ENCODE measurements at regions not wholly inside any gene's neighbourhood (a gene's known extent, or its start where the extent isn't known, plus 50 kb on each side); places are given as distances from the start of the nearest gene placed in this dataset.
"Not testable (repeated sequence)": the region's sequence is repeated elsewhere in the genome, so short reads cannot be mapped to it uniquely, and the experiment has no call there.

DNA sequence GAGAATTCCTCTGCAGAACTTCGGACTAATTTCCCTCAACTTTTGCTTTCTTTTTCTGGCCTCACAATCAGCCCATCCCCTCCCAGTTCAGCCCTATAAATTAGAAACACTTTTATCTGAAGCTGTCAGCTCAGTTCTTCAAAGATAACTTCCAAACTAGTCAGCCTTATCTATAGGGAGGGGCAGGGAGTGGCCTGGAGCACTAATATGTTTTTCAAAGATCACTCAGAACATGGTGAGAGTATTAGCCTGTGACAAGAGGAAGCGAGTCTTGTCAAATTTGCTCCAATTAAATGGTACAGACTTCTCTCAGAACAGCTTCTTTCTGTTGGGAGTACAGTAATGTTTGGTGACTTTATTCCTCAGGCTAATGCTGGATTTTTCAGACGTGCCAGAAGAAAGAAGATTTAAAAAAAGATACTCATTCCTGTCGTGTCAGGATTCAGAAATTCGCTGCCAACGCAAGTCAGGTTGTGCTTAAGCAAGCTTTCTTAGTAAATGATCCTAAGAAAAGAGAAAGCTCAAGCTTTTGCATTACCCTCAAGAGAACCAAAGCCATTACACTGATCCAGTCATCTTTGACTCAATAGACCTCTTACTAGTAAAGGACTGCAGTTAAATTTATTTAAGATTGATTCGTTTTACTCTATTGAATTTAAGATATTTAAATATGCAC lies 1033.6 kb downstream of the SLITRK5 start:
- no peak for DNase-seq (ENCODE audit: low read depth in 2 of 2)

DNA sequence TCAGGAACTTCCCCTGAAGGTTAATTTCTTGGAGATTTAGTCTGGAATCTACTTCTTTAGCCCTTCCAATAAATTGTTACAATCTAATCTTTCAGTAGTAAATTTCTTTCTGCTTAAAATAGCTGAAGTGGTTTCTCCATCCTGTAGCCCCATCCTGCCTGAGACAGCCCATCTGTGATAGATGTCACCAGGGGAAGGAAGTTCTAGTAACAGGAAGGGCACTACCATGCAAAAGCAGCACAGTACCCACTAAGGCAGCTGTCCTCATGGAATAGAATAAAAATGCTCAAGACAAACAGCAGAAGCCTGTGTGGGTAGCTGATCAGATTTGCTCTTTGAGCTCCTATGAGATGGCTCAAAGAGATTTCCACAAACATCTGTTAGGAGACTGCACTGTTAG lies 1036.5 kb downstream of the SLITRK5 start:
- DNase-seq (ENCODE audit: low read depth in 2 of 2): no peak

DNA sequence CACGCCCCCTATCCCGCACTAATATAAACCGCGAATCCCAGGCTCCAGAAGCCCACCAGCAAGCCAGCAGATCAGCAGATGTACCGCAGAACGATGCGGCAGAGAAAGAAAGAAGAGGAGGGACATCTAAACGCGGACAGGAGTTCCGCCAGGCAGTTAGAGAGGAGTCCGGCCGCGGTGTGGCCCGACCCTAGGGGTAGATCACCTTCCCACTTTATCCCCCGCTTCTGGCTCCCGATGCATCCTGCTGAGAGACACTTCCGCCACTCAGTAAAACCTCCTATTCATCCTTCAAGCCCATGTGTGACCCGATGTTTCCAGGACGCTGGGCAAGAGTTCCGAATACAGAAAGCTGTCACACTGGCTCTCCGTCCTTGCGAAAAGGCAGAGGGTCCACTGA lies 1046.8 kb downstream of the SLITRK5 start:
- DNase-seq (ENCODE audit: low read depth in 2 of 2): no peak

DNA sequence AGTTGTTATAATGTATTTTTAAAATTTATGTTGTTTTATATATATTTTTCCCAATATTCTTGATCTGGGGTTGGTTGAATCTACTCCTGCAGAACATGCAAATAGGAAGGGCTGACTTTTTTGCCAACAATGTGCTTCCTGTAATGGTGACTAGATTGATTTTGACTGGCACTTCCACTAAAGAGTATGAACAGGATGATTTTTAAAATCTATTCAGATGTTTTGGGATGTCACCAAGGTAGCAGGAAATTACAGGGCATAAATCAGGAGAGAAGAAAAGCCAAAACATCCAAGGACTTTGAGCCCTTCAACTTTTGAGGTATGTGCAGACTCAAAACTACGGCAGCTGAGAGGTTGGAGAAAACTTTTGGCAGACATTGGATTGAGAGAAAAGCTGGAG lies 1047.6 kb downstream of the SLITRK5 start:
- DNase-seq (ENCODE audit: low read depth in 2 of 2): no peak

DNA sequence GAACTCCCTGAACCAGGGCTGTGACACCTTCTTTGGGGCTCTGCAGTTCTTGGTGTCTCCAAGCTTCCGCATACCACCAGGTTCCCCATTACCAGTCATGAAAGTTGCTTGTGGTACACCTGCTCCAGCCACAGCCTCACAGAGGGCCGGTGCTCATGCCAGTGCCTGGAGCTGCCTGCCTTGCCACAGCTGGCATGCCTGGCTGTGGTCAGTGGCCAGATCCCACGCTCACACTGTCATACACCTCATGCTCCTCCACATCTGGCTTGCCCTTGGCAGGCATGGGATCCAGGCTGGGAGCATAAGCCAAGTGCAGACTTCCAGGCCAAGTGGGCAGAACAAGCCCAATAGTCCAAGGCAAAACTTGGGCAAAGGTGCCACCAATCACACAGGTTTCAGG lies 1054.9 kb downstream of the SLITRK5 start:
- no peak for DNase-seq (ENCODE audit: low read depth in 2 of 2)

DNA sequence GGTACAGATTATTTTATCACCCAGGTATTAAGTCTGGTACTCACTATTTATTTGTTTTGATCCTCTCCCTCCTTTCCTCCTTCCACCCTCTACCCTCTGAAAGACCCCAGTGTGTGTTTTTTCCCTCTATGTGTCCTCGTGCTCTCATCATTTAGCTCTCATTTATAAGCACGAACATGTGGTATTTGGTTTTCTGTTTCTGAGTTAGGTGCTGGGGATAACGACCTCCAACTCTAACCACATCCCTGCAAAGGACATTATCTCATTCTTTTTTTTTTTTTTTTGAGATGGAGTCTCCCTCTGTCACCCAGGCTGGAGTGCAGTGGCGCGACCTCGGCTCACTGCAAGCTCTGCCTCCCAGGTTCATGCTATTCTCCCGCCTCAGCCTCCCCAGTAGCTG lies 1056.1 kb downstream of the SLITRK5 start:
- DNase-seq (ENCODE audit: low read depth in 2 of 2): not testable (repeated sequence)

DNA sequence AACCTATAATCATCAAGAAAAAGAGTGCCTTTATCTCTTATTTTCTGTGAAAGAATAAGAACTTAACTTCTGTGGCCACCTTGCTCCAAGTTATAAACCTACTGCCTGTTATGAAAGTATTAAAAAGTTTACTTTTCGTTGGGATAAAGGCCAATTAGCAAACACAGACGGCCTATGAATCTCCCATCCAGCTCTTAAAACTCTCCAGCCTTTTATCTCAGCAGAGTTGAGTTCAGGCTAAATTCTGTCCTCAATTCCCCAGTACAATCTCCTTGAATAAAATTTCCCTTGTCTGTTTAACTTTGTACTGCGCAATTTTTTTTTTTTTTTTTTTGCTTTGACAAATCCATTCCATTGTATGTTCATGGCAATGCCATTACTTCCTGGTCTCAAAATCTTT lies 1058.4 kb downstream of the SLITRK5 start:
- no peak for DNase-seq (ENCODE audit: low read depth in 2 of 2)

DNA sequence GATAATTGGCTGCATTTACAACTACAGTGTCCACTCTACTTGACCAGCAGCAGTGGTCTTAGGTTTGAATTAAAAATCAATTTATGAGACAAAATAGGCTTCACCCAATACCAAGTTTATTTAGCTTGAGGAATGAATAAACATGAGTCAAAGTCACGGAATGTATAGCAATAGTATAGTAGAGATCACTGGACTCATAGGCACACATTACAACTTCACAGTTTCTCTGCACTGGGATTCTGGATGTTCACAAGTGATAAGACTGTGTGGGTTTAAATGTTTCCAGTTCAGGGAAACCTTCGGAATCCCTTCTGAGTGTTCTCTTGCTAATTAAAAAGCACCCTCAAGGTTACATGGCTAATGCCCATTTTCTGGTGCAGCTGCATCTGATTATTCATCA lies 1064.9 kb downstream of the SLITRK5 start:
- no peak for DNase-seq (ENCODE audit: low read depth in 2 of 2)

DNA sequence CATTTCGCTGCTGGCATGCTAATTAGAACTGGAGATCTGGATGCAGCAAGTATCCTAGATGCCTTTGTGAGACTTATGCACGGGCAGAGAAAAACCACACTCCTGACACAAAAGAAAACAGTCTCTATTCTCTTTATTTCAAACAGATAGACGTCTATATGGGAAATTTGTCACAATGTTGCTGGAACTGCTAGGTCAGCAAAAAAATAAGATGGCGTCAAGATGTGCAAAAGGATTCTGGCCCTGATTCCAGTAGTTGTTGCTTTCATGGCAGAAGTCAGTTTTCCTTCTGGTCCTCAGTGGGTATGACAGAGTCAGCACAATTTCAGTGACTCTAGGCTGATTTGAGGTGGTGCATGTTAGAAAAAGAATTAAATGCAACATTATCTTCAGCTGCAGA lies 1068.0 kb downstream of the SLITRK5 start:
- DNase-seq (ENCODE audit: low read depth in 2 of 2): no peak

DNA sequence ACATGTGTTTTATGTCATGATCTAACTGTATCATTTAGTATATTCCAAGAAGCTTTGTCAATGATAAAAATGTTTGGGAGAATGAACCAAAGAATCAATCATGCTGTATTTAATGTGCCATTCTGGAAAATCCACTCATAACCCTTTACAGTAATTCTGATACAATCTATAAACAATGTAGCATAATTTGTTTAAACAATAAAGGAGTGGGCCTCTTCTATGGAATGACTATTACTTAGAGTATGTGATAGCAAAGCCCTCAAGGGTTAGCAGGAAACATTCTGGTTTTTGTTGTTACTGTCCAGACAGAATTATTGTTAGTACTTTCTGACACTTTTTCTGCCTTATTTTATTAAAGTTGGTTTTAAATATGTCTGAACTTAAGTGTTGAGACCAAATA lies 1073.1 kb downstream of the SLITRK5 start:
- no peak for DNase-seq (ENCODE audit: low read depth in 2 of 2)

DNA sequence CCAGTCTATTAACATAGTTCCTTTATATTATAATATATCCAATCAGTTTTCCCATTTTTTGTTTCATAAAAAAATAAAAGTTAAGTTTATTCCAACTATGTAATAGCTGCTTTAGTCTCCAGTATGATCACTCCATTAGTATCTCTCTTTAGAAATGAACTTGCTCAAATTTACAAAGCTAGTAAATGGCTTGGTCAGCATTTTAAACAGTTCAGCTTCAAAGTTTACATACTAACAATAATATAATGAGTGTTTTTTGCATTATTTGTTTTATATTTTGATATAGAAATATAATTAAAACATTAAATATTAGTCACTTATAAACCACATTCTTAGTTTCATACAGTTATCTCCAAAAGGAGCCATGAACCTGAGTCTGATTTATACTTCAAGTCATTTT lies 1073.8 kb downstream of the SLITRK5 start:
- DNase-seq (ENCODE audit: low read depth in 2 of 2): no peak

DNA sequence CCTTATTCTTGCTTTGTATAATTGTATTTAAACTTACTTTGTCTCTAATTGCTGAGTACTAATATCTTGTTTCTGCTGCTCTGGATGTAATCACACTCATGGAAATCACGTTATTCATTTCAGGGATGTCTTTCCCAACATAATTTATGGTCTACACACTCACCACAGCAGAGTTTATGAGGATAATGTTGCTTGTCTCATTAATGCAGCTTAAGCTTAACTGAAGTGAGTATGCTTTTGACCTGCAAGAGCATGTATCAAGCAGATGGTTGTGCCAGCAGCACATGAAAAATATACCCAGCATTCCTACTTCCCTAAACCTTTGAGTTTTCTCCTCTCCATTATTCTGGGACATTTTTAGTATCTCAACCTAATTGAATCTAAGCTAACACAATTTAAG lies 1080.9 kb downstream of the SLITRK5 start:
- no peak for DNase-seq (ENCODE audit: low read depth in 2 of 2)

DNA sequence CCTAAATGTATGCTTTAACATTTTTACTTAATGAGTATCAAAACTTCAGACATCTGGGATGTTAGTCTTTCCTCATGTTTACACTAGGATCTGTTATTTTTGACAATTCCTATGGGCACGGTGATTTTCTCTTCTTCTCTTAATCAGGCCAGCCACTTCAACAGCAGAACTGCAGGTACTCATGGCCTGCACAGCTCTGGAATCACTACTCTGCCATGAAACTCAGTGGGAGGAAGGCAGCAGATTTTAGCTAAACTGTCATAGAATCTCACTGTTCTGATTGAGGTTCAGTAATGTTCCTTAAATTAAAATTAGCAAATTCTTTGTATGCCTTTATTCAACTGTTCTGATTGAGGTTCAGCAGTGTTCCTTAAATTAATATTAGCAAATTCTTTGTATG lies 1083.0 kb downstream of the SLITRK5 start:
- no peak for DNase-seq (ENCODE audit: low read depth in 2 of 2)

DNA sequence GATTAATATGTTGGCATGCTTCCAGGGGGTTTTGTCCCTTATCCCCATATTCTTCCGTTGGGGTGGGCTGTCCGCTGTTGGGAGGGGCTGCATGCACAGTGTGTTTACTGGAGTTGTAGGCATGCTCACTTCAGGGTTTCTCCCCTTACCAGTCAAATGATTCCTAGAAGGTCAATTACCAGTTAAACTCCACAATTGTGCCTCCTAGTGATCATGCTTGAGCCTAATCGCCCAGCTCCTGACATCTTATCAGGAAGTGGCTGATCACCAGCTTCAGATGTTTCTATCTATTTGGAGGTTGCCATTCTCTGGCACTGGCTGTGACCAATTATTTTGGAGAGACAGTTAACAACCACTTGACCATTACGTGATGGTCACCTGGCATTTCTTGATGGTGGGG lies 1090.0 kb downstream of the SLITRK5 start:
- no peak for DNase-seq (ENCODE audit: low read depth in 2 of 2)

DNA sequence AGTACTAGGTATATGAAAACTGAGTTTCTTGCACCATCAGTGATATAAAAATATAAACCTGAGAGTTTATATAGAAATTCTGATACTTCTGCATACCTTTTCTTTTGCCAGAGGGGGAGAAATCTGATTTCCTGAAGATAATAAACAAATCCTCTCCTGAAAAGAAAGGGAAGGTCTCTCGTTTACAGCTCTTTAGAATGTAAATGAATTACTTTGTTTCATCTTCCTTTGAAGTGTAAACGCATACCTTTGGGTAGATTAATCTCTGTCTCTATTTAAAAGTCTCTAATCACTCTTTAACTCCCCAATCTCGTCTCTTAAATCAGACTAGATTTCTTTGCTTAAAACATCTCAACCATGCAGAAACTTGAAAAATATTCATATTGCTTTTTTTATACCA lies 1092.9 kb downstream of the SLITRK5 start:
- no peak for DNase-seq (ENCODE audit: low read depth in 2 of 2)

DNA sequence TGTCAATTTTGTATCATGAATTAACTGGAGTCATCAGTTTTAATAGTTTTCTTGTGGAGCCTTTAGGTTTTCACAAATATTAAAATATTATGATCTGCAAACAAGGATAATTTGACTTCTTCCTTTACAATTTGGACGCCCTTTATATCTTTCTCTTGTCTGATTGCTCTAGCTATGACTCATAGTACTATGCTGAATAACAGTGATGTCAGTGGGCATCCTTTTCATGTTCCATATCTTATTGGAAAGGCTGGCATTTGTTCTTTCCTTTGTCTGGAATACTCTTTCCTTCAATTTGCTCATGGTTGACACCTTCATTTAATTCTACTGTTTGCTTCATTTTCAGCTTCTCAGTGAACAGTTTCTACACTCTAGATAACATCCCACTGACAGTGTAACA lies 1129.3 kb downstream of the SLITRK5 start:
- DNase-seq (ENCODE audit: low read depth in 2 of 2): no peak

DNA sequence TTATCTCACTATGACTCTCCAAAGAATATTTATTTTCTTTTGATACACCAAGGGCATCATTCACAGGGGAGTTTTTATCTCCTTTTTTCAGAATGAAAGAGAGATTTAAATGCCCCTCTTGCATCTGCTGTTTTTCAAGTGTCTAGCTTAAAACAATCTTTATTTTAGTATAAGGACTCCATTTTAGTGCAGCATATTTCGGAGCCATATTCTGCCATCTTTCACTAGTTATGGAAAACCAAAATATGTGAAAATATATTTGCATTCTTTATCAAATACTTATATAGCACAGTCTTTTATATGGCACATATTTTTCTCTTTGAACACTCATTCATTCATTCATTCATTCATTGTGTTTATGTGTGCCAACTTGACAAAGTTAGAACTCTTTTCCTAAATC lies 1130.2 kb downstream of the SLITRK5 start:
- no peak for DNase-seq (ENCODE audit: low read depth in 2 of 2)

DNA sequence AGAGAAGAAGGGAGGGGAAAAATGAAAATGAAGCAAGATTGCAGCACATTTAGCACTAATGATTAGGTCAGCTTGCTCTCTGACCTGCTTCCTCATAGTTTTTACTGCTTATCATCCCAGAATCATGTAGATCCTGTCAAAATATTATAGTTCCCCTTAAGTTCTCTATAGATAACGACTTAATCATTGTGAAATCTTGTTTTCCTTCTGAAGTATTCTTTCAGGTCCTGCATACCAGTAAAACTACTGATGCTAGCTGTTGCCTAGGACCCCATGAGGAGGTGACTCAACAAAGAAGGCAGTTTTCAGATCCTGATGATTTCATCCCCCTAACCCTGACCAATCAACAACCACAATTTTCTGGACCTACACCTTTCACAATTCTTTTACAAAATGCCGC lies 1131.7 kb downstream of the SLITRK5 start:
- no peak for DNase-seq (ENCODE audit: low read depth in 2 of 2)

DNA sequence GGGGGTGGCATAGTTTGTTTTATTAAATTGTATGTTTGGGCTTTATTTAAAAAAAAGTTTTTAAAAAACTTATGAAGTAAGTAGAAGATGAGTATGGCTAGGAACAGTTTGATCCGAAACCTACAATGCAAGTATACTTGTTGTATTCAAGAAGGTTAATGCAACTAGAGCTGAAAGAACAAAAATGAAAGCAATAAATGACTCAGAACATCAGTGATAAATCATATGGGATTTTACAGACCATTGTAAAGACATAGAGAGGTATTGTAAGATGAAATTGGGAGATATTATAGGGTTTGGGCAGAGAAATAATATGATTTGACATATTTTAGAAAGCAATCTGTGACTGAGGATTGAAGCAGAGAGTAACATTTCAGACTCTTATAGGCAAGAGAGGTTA lies 1135.3 kb downstream of the SLITRK5 start:
- no peak for DNase-seq (ENCODE audit: low read depth in 2 of 2)

DNA sequence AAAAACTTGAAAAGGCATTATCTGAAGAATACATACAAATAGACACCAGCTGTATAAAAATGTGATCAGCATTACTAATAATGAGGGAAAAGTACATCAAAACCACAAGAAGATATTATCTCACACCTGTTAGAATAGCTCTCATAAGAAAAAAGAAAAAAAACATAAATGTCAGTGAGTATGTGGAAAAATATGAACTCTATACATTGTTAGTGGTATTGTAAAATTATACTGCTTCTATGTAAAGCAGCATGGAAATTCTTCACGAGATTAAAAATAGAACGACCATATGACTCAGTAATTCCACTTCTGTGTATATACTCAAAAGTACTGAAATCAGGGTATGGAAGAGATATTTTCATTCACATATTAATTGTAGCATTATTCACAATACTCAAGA lies 1146.4 kb downstream of the SLITRK5 start:
- DNase-seq (ENCODE audit: low read depth in 2 of 2): no peak

DNA sequence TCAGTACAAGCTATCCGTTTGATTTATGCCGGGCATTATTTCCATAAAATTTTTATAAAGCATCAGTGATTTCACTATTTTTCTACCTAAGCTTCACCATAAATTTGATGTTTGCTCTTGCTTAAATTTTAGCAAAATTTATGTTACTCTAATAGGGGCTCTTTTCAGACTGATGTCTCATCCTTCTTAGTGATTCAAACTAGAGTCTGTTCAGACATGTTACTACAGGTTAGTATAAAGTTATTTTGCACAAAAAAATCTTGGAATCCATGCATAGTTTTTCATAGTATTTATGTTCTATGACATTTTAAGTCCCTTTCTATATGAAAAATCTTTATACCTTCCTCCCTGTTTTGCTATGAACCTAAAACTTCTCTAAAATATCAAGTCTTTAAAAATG lies 1151.9 kb downstream of the SLITRK5 start:
- DNase-seq (ENCODE audit: low read depth in 2 of 2): no peak

DNA sequence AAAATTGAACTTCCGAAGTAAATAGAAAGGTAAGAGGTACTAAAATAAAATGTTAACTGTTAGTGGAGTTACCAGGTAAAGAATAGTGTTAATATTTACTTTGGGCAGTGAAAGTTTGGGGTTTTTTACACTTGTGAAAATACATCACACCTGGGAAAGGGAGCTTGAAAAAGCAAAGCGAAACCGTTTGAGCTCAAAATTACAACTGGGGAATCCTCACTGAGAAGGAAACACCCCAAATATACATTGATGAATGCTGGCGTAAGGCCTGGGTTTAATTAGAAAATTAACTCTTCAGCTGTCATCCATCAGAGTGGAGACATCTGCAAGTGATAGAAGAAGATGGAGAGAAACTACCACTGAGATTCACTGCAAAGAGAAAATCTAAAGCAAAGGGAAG lies 1153.0 kb downstream of the SLITRK5 start:
- DNase-seq (ENCODE audit: low read depth in 2 of 2): no peak

DNA sequence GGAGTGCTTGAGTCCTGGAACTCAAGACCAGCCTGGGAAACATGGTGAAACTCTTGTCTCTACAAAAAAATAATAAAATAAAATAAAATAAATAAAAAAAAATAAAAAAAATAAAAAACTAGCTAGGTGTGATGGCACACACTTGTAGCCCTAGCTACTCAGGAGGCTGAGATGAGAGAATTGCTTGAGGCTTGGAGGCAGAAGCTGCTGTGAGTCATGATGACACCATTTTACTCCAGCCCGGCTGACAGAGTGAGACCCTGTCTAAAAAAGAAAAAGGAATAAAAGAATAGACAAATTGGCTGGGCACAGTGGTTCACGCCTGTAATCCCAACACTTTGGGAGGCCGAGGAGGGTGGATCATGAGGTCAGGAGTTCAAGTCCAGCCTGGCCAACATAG lies 1168.9 kb downstream of the SLITRK5 start:
- DNase-seq (ENCODE audit: low read depth in 2 of 2): no peak

DNA sequence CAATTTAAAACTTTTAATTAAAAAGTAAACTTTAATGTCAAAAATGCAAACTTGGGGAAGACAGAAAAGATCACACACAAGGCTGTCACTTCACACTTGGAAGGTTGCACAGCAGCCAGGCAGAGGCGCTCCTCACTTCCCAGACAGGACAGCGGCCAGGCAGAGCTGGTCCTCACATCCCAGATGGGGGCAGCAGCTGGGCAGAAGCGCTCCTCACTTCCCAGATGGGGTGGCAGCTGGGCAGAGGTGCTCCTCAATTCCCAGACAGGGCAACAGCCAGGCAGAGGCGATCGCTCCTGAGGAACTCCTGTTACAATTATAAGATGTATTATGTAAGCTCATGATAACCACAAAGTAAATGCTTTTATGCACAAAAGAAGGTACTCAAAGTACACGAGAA lies 1181.1 kb downstream of the SLITRK5 start:
- not testable (repeated sequence) for DNase-seq (ENCODE audit: low read depth in 2 of 2)

DNA sequence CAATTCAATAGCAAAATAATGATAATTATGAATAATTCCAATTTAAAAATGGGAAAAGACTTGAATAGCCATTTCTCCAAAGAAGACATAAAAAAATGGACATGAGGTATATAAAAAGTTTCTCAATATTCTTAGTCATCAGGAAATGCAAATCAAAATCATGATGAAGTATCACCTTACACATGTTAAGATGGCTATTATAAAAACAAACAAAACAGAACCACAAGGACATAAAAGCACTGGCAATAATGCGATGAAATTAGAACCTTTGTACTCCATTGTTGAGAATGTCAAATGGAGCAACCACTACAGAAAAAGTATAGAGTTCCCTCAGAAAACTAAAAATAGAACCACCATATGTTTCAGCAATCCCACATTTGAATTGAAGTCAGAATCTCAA lies 1186.1 kb downstream of the SLITRK5 start:
- DNase-seq (ENCODE audit: low read depth in 2 of 2): no peak

Measured in stimulated activated CD4-positive, alpha-beta T cell treated with anti-CD3 and anti-CD28 coated beads, Interleukin-1b, Interleukin-23, amount 100 ng/mL, for 4 hours (primary cell).